ENCODE measurements at regions not wholly inside any gene's neighbourhood (a gene's known extent, or its start where the extent isn't known, plus 50 kb on each side); places are given as distances from the start of the nearest gene placed in this dataset.

- DNase-seq, result no peak
Observed at GRCh38 chr16:5448798-5449197, 351.2 kb upstream of the EEF2KMT start.

- no peak for DNase-seq
Observed at GRCh38 chr16:5447734-5448133, 350.1 kb upstream of the EEF2KMT start.

GRCh38 chr16:5446623-5447240, 349.1 kb upstream of the EEF2KMT start:
- no peak for DNase-seq

- no peak for DNase-seq
Observed at GRCh38 chr16:5444189-5444588, 346.6 kb upstream of the EEF2KMT start.

DNA sequence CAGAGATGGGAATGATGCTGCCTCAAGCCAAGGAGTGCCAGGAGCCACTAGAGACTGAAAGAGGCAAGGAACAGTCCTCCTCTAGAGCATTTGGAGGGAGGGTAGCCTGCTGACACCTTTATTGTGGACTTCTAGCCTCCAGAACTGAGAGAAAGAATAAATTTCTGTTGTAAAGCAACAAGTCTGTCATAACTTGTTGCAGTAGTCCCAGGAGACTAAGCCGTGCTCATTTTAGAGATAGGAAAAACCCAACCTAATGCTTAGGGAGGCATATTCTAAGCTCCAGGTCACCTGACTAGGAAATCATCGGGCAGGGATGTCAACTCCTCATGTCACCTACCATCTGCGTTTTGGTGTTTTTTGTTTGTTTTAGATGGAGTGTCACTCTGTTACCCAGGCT, 345.4 kb upstream of the EEF2KMT start:
- DNase-seq, result no peak

- no peak for DNase-seq
Observed at GRCh38 chr16:5442054-5442453, 344.5 kb upstream of the EEF2KMT start.

DNA sequence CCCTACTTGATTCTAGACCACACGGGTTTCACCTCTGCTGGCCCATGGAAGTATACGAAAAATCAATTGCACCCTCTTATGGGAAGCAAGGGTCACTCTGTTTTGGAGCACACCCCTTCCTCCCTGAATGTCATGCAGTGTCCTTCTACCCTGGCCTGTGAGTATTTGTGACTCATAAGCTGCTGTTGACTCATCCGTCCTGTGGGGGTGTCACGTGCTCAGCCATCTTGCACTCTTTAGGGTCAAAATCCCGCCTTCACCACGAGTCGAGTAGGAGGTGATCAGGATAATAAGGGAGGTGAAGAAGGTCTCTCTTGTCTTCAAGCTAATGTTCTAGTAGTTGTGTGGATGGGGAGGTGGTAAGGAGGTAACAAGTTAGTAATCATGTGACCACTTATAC, 341.0 kb upstream of the EEF2KMT start:
- DNase-seq, result no peak

- no peak for DNase-seq
Observed at GRCh38 chr16:5433587-5433986, 336.0 kb upstream of the EEF2KMT start.

DNA sequence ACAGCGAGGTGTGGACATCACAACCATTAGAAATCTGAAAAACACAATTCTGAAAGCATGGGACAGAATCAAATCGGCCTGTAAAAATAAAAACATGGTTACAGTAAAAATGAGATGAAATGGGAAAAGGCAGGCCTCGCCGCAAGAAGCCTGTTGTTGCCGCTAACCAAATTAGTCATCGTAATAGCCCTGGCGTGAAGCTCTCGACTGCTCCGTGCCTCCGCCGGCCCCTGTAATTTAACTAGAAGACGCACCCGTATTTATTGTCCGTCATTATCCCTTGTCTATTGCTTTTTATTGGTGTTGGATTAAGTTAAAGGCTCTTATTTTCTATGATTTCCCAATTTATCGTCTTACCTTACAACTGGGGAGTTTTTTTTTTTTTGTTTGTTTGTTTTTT, 334.6 kb upstream of the EEF2KMT start:
- no peak for DNase-seq

GRCh38 chr16:5430598-5430997, 333.0 kb upstream of the EEF2KMT start:
- DNase-seq, result no peak

- DNase-seq, result no peak
Observed at GRCh38 chr16:5428932-5429331, 331.3 kb upstream of the EEF2KMT start.

- DNase-seq, result no peak
Observed at GRCh38 chr16:5427571-5427970, 330.0 kb upstream of the EEF2KMT start.

DNA sequence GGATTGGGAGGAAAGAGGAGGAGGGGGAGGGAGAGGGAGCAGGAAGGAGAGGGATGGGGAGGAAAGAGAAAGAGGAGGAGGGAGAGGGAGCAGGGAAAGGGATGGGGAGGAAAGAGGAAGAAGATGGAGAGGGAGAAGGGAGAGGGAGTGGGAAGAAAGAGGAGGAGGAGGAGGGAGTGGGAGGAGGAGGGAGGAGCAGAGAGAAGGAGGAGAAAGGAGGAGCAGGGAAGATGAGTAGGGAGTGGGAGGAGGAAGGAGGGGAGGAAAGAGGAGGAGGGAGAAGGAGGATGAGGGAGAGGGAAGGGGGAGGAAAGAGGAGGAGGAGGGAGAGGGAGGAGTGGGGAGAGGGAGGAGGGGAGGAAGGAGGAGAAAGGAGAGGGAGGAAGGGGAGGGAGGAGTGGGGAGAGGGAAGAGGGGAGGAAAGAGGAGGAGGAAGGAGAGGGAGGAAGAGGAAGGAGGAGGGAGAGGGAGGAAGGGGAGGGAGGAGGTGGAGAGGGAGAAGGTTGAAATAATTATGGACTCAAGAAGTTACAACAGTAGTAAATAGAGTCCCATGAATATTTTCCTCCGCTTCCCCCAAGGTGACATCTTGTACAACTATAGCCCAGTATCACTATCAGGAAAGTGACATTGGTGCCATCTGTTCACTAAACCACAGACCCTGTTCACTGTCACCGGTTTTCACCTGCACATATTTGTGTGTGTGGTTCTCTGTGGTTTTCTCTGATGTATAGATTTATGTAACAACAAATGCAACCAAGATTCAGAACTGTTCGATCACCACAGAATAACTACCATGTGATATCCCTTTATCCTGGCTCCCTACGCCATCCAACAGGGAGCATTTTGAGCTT, 325.3 kb upstream of the EEF2KMT start:
- no peak for DNase-seq

DNA sequence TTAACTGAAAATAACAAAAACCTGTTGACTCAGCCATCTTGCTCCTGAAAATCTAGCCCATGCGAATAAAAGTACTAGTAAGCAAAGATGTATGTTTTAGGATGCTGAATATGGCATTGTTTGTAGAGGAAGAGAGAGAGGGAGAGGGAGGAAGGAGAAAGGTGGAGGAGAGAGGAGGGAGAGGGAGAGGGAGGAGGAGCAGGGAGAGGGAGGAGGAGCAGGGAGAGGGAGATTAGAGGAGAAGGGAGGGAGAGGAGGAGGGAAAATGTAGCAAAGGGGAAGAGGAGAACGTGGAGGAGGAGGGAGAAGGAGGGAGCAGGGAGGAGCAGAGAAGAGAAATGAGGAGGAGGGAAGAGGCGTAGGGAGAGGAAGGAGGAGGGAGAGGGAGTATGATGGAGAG, 324.5 kb upstream of the EEF2KMT start:
- no peak for DNase-seq

DNA sequence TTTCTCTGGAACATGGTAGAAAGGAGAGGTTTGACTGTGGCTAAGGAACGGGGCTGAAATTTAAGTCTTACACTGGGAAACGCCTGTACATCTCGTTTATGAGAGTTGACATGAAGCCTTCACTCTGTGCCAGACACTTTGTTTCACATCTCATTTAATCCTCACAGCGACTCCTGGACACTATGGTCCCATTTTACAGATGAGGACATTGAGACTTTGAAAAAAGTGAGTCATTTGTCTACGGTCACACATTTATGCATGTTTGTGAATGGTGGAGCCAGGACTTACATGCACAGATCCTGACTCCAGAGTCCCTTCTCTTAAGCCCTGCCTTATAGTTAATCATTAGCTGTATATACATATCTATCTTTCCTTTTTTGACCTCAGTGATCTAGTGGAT, 318.4 kb upstream of the EEF2KMT start:
- no peak for DNase-seq

GRCh38 chr16:5415123-5415522, 317.5 kb upstream of the EEF2KMT start:
- no peak for DNase-seq

GRCh38 chr16:5412731-5413130, 315.1 kb upstream of the EEF2KMT start:
- no peak for DNase-seq

- DNase-seq, result no peak
Observed at GRCh38 chr16:5398203-5398602, 300.6 kb upstream of the EEF2KMT start.

DNA sequence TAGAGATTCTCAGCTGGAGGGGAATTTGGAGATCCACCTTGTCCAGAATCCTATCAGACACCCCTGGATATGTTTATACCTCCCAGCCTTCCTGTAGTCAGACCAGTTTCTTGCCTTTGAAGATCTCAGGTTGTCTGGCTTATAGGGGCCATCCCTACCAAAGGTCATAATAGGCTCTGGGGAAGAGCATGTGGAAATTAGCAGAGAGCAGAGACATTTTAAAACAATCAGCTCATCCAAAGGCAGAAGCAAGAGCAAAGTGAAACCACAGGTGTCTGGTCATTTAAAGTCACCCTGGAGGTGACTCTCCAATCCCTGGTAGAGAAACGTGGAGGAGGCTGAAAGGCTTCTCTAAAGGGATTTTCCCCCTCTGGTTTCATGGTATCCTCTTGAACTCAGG, 299.3 kb upstream of the EEF2KMT start:
- DNase-seq, result no peak

DNA sequence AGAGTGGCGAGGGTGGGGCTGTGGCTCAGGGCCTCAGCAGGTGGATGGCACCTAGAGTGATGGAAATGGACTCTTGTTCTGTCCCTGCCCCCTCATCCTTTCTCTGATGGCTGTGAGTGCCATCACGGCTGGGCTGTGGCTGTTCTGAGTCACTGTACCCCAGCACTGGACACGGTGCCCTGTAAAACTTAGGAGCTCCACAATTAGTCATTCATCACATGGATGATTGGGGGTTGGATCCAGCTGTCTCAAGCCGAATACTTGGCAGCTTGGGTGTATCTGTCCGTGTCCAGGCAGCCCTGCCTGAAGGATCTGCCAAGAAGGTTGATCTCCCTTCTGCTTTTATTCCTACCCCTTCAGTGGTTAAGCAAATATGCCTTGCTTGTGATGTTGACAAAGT, 295.5 kb upstream of the EEF2KMT start:
- DNase-seq, result no peak

DNA sequence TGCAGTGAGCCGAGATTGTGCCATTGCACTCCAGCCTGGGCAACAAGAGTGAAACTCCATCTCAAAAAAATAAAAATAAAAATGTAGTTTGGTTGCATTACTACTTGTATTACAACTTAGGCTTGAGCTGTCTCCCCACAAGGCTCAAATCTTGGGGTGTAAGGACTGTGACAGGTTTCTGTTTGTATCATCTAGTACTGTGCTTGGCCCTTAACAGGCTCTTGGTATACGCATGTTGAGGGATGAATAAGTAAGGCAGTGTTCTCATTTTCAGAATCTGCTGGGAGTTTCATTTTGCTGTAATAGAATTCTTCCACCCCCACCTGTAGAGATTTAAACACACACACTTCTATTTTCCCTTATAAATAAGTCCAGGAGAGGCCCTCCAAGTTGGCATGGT, 289.4 kb upstream of the EEF2KMT start:
- DNase-seq, result no peak

DNA sequence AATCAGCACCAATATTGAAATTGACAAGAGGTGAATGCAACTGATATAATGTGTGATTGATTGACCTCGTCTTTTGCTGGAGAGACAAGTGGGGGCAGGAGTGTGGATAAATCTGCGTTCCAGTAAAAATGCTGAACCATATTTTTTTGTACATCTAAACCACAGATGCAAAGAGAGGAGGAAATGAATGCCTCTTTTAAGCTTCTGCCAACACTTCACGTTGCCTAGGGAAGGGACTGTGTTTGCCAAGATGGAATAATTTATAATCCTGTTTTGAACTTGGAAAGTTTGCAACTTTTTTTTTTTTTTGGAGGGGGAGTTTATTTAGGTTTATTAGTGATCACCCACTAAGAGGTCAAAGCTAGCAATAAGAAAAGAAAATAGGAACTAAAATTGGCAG, 288.2 kb upstream of the EEF2KMT start:
- no peak for DNase-seq

DNA sequence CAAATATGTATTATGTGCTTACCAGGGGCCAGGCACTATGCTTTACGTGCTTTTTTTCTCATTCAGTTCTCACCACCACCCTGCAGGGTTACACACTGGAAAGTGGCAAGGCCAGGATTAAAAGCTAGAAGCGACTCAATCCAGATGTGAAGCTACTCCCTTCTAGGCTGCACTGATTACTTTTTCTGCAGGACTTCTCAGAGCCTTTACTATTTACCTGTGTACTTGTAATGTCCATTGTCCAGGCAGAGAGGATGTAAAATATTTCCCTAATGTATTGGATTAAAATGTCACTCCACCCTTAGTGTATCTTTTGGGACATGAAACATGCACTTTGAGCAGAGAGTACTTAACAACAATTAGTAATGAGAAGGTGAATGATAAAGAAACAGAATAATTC, 287.5 kb upstream of the EEF2KMT start:
- DNase-seq, result no peak

DNA sequence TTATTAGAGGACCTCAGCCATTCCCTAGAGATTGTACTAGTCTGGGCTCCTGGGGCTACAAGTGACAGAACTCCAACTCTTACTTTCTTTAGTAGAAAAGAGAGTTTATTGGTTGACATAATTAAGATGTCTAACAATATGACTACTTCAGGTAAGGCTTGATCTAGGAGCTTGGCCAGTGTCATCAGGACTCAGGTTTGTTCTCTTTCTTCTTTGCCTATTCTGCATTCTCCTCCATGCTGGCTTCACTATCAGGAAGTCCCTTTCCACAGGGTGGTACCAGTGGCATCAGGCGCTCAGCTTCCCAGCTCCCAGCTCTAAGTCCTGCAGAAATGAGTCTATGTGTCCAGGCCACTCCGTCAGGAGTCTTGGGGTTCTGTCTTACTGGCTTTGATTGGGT, 286.1 kb upstream of the EEF2KMT start:
- no peak for DNase-seq

DNA sequence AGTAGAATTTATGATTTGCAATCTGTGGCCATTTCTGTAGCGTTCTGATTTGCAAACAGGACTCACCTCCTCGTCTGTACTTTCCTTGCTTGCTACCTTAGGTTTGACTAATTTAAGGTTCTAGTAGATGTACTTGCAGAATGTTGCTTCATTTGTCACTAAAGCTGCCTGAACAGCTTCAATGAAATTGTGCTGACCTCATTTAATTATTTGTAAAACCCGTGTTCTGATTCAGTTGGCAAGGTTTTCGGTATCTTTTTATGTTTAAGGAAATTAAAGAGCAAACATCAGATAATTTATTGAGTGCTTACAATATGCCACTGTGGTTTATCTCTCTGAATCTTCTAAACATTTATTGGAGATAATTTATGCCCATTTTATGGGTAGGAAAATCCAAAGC, 284.9 kb upstream of the EEF2KMT start:
- DNase-seq, result no peak

All from stimulated activated CD4-positive, alpha-beta T cell treated with anti-CD3 and anti-CD28 coated beads, Interleukin-4, amount 100 ng/mL, for 24 hours (primary cell).